ENCODE measurements at regions not wholly inside any gene's neighbourhood (a gene's known extent, or its start where the extent isn't known, plus 50 kb on each side); places are given as distances from the start of the nearest gene placed in this dataset.

DNA sequence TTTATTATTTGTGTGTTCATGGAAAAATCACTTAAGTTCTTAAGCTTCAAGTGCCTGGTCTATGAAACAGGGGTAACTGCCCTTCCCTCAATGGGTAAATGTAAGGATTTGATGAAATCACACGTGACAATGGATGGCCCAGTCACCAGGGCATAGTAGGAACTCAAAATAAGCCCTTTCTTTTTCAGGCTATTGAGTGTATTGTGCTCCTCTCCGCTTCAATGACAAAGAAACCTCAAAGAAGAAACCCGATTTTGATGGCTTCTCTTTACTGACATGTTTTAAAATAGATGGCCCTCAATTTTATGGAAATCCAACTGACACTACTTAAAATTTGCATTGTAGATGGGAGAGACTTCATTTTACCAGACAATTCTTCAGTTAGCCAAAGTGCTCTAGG lies 543.5 kb downstream of the OMA1 start:
- TF ChIP-seq, protein P1, sequence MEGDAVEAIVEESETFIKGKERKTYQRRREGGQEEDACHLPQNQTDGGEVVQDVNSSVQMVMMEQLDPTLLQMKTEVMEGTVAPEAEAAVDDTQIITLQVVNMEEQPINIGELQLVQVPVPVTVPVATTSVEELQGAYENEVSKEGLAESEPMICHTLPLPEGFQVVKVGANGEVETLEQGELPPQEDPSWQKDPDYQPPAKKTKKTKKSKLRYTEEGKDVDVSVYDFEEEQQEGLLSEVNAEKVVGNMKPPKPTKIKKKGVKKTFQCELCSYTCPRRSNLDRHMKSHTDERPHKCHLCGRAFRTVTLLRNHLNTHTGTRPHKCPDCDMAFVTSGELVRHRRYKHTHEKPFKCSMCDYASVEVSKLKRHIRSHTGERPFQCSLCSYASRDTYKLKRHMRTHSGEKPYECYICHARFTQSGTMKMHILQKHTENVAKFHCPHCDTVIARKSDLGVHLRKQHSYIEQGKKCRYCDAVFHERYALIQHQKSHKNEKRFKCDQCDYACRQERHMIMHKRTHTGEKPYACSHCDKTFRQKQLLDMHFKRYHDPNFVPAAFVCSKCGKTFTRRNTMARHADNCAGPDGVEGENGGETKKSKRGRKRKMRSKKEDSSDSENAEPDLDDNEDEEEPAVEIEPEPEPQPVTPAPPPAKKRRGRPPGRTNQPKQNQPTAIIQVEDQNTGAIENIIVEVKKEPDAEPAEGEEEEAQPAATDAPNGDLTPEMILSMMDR (IDR thresholded peaks at IDR 0.05; ENCODE audit: borderline replicate concordance, extremely low read depth, low read length, poor library complexity, severe bottlenecking), result no peak
- no peak for TF ChIP-seq EZH2 (IDR thresholded peaks at IDR 0.05; ENCODE audit: borderline replicate concordance, low read depth, low read length, severe bottlenecking)
- no peak overlapping the region for H3K9ac ChIP-seq (ENCODE audit: low read depth, low read length)

DNA sequence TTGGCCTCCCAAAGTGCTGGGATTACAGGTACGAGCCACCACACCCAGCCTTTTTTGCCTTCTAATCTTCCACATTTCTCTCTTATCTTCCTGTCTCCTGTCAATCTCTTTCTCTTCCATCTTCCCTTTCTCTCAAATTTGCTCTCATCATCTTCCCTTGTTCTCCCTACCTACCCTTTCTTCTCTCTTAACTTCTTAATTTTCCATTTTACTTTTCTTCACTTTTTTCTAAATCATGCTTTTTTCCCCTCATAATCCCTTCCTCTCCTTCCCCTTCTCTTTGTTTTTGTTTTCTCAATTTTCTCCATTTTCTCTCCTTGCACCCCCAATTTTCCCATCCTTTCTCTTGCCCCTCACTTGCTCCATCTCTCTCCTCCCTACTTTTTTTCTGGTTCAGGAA lies 545.7 kb downstream of the OMA1 start:
- H3K79me2 ChIP-seq (ENCODE audit: insufficient read depth, low read length), result no peaks in the 10 kb centered on the region
- H2AFZ ChIP-seq (ENCODE audit: low read depth, low read length), result no peak overlapping the region
- TF ChIP-seq EZH2 (IDR thresholded peaks at IDR 0.05; ENCODE audit: borderline replicate concordance, low read depth, low read length, severe bottlenecking), result no peak
- TF ChIP-seq, protein P1 (IDR thresholded peaks at IDR 0.05; ENCODE audit: borderline replicate concordance, extremely low read depth, low read length, poor library complexity, severe bottlenecking), result no peak
- H3K4me1 ChIP-seq (ENCODE audit: insufficient read depth, low read length), result no peaks in the 10 kb centered on the region
- no peak for ATAC-seq (ENCODE audit: insufficient read depth, low read depth)
- no peak overlapping the region for H3K4me2 ChIP-seq (ENCODE audit: insufficient read depth, low read length)
- no peak for DNase-seq
- H3K9ac ChIP-seq (ENCODE audit: low read depth, low read length), result no peak overlapping the region
- peaks cover 5% of the 10 kb centered on the region for H3K27me3 ChIP-seq (ENCODE audit: insufficient read depth, low read length, poor library complexity)
- H3K36me3 ChIP-seq (ENCODE audit: insufficient read depth, low read length), result no peaks in the 10 kb centered on the region
- H3K9me3 ChIP-seq (ENCODE audit: insufficient read depth, low read length, severe bottlenecking), result peaks cover 2% of the 10 kb centered on the region
- H4K20me1 ChIP-seq (ENCODE audit: insufficient read depth, low read length), result no peaks in the 10 kb centered on the region
- no peak overlapping the region for H3K4me3 ChIP-seq (ENCODE audit: low read depth in 1 of 2, low read length in 2 of 2)
- H3K27ac ChIP-seq (ENCODE audit: low read length), result no peak overlapping the region

More for the DNA sequence above, 543.5 kb downstream of the OMA1 start:
- Histone ChIP-seq H4K20me1 (ENCODE audit: insufficient read depth, low read length) (no peaks in the 10 kb centered on the region), H3K9me3 (ENCODE audit: insufficient read depth, low read length, severe bottlenecking) (peaks cover 2% of the 10 kb centered on the region), H3K27me3 (ENCODE audit: insufficient read depth, low read length, poor library complexity) (peaks cover 5% of the 10 kb centered on the region), H3K4me2 (ENCODE audit: insufficient read depth, low read length) (no peak overlapping the region), H3K36me3 (ENCODE audit: insufficient read depth, low read length) (no peaks in the 10 kb centered on the region), H3K4me1 (ENCODE audit: insufficient read depth, low read length) (no peaks in the 10 kb centered on the region), H3K27ac (ENCODE audit: low read length) (no peak overlapping the region), H3K4me3 (ENCODE audit: low read depth in 1 of 2, low read length in 2 of 2) (no peak overlapping the region), H3K79me2 (ENCODE audit: insufficient read depth, low read length) (no peaks in the 10 kb centered on the region), H2AFZ (ENCODE audit: low read depth, low read length) (no peak overlapping the region)
- DNase-seq (no peak), ATAC-seq (ENCODE audit: insufficient read depth, low read depth) (no peak)

DNA sequence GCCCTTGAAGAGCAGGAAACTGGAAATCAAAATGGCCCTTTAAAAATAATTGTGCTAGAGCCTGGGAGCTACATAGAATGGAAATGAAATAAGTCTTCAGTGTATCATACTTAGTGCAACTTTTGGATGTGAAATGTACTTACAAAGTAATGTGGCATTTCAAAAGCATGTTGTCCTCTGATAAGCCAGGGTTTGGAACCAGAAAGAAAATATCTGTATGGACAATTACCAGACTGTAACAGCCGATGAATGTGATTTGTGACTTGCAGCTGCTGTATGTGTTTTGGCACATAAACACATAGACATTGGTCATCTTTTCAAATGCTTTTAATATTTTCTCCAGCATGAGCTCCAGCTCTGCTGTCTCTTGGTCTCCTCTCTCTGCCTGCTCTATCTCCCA lies 546.4 kb downstream of the OMA1 start:
- ATAC-seq (ENCODE audit: insufficient read depth, low read depth) (no peak), DNase-seq (no peak)
- Histone ChIP-seq H2AFZ (ENCODE audit: low read depth, low read length) (no peak overlapping the region), H3K36me3 (ENCODE audit: insufficient read depth, low read length) (no peaks in the 10 kb centered on the region), H3K9me3 (ENCODE audit: insufficient read depth, low read length, severe bottlenecking) (peaks cover 2% of the 10 kb centered on the region), H3K79me2 (ENCODE audit: insufficient read depth, low read length) (no peaks in the 10 kb centered on the region), H3K4me3 (ENCODE audit: low read depth in 1 of 2, low read length in 2 of 2) (no peak overlapping the region), H3K4me2 (ENCODE audit: insufficient read depth, low read length) (no peak overlapping the region), H3K4me1 (ENCODE audit: insufficient read depth, low read length) (no peaks in the 10 kb centered on the region), H3K27ac (ENCODE audit: low read length) (no peak overlapping the region), H4K20me1 (ENCODE audit: insufficient read depth, low read length) (no peaks in the 10 kb centered on the region), H3K27me3 (ENCODE audit: insufficient read depth, low read length, poor library complexity) (peaks cover under 1% of the 10 kb centered on the region), H3K9ac (ENCODE audit: low read depth, low read length) (no peak overlapping the region)
- no peak for TF ChIP-seq EZH2 (IDR thresholded peaks at IDR 0.05; ENCODE audit: borderline replicate concordance, low read depth, low read length, severe bottlenecking)
- TF ChIP-seq, protein P1 (IDR thresholded peaks at IDR 0.05; ENCODE audit: borderline replicate concordance, extremely low read depth, low read length, poor library complexity, severe bottlenecking), result no peak

DNA sequence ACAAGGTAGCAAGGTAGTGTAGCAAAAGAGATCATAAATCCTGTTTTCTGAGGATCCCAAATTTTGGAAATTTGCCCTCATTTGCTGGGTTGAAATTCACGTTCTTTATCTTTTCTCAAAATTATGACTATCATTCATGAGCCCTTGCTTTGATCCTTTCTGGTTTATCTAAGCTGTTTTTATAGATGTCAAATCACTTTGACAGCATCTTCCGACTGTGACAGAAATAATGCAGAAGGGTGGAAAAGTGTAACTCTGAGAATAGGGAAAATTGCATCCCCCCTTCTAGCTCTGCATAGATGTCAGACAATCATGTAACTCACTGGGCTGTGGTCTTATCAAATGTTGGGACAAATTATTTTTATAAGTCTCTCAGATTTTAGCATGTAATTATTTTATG lies 550.1 kb downstream of the OMA1 start:
- H3K27ac ChIP-seq (ENCODE audit: low read length), result no peak overlapping the region
- H3K4me1 ChIP-seq (ENCODE audit: insufficient read depth, low read length), result no peaks in the 10 kb centered on the region
- peaks cover 2% of the 10 kb centered on the region for H3K9me3 ChIP-seq (ENCODE audit: insufficient read depth, low read length, severe bottlenecking)
- H3K27me3 ChIP-seq (ENCODE audit: insufficient read depth, low read length, poor library complexity), result no peaks in the 10 kb centered on the region
- H3K9ac ChIP-seq (ENCODE audit: low read depth, low read length), result no peak overlapping the region
- TF ChIP-seq EZH2 (IDR thresholded peaks at IDR 0.05; ENCODE audit: borderline replicate concordance, low read depth, low read length, severe bottlenecking), result no peak
- TF ChIP-seq, protein P1 (IDR thresholded peaks at IDR 0.05; ENCODE audit: borderline replicate concordance, extremely low read depth, low read length, poor library complexity, severe bottlenecking), result no peak
- no peak overlapping the region for H3K4me3 ChIP-seq (ENCODE audit: low read depth in 1 of 2, low read length in 2 of 2)
- no peak overlapping the region for H3K4me2 ChIP-seq (ENCODE audit: insufficient read depth, low read length)
- ATAC-seq (ENCODE audit: insufficient read depth, low read depth) (no peak), DNase-seq (no peak)
- H2AFZ ChIP-seq (ENCODE audit: low read depth, low read length), result no peak overlapping the region
- no peaks in the 10 kb centered on the region for H4K20me1 ChIP-seq (ENCODE audit: insufficient read depth, low read length)
- no peaks in the 10 kb centered on the region for H3K36me3 ChIP-seq (ENCODE audit: insufficient read depth, low read length)
- no peaks in the 10 kb centered on the region for H3K79me2 ChIP-seq (ENCODE audit: insufficient read depth, low read length)

Data from DND-41 (cell line).